Liver (tissue), 3 donors: ENCODE measurements at regions not wholly inside any gene's neighbourhood (a gene's known extent, or its start where the extent isn't known, plus 50 kb on each side); places are given as distances from the start of the nearest gene placed in this dataset.

Source experiments
- EGR1 ChIP-seq, 2 donors: IDR thresholded peaks; 2 replicates each; pipeline ENCODE4 v1.6.1; 2016 to 2018; ENCODE audit warnings: antibody characterized with exemption in 2 of 2, low read depth in 2 of 2
- GABPA ChIP-seq, 2 donors: IDR thresholded peaks in 1 of 2; conservative IDR thresholded peaks in 1 of 2; 2 replicates each; pipeline ENCODE4 v1.6.1; 2016; ENCODE audit warnings: antibody characterized with exemption in 2 of 2, mild to moderate bottlenecking in 1 of 2, moderate library complexity in 1 of 2
- HNF4A ChIP-seq, 2 donors: conservative IDR thresholded peaks; 2 replicates each; pipeline ENCODE4 v1.6.1; 2016; ENCODE audit warnings: antibody characterized with exemption in 2 of 2, mild to moderate bottlenecking in 2 of 2
- JUND ChIP-seq, 2 donors: IDR thresholded peaks; 2 replicates each; pipeline ENCODE4 v1.6.1; 2016; ENCODE audit warnings: antibody characterized with exemption in 2 of 2
- RAD21 ChIP-seq, 2 donors: IDR thresholded peaks; 2 replicates each; pipeline ENCODE4 v1.6.1; 2016; ENCODE audit warnings: antibody characterized with exemption in 2 of 2, mild to moderate bottlenecking in 2 of 2
- RXRA ChIP-seq, 2 donors: IDR thresholded peaks; 2 replicates each; pipeline ENCODE4 v1.6.1; 2017 to 2018; ENCODE audit warnings: antibody characterized with exemption in 2 of 2, mild to moderate bottlenecking in 1 of 2
- SP1 ChIP-seq: IDR thresholded peaks from 2 replicates; pipeline ENCODE4 v1.6.1; 2018; ENCODE audit warnings: antibody characterized with exemption, mild to moderate bottlenecking
- TAF1 ChIP-seq: conservative IDR thresholded peaks from 2 replicates; pipeline ENCODE4 v1.6.1; 2016; ENCODE audit warnings: antibody characterized with exemption, mild to moderate bottlenecking
- YY1 ChIP-seq: IDR thresholded peaks from 2 replicates; pipeline ENCODE4 v1.6.1; 2016; ENCODE audit warnings: antibody characterized with exemption, mild to moderate bottlenecking
- TF ChIP-seq, protein P1 (sequence below): IDR thresholded peaks from 2 replicates; pipeline ENCODE4 v1.6.1; 2016; ENCODE audit warnings: antibody characterized with exemption, mild to moderate bottlenecking
- TF ChIP-seq, protein P2 (sequence below): fragments of 150-350 bp; IDR thresholded peaks from 2 replicates; pipeline ENCODE4 v1.5.1; 2017; ENCODE audit warnings: improper control_type of control experiment, low read depth, low read length; ENCODE audit not compliant: missing input control
- TF ChIP-seq, protein P3 (sequence below): IDR thresholded peaks from 2 replicates; pipeline ENCODE4 v1.6.1; 2016; ENCODE audit warnings: antibody characterized with exemption
- TF ChIP-seq, protein P4 (sequence below): IDR thresholded peaks from 2 replicates; pipeline ENCODE4 v1.6.1; 2016; ENCODE audit warnings: antibody characterized with exemption
- donor health status: healthy.
- donor health status: healthy.

DNA sequence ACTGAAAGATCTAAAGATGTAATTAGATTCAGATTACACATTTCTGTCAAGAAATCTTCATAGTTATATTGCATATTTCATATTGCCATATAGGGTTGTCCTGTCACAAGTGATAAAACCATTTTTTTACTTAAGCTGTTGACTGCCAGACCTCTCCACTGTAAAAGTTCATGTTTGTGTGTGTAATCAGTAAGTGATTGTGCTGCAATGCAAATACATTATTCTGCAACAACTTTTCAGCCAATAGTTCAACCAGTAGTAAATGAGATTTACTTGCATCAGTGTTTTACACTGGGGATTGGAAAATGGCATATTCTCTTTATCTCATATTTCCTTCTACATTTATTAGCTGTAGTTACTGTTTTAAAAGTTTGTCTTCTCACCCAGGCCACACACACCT is 603.9 kb upstream of the RORB start:
- TF ChIP-seq, protein P1, sequence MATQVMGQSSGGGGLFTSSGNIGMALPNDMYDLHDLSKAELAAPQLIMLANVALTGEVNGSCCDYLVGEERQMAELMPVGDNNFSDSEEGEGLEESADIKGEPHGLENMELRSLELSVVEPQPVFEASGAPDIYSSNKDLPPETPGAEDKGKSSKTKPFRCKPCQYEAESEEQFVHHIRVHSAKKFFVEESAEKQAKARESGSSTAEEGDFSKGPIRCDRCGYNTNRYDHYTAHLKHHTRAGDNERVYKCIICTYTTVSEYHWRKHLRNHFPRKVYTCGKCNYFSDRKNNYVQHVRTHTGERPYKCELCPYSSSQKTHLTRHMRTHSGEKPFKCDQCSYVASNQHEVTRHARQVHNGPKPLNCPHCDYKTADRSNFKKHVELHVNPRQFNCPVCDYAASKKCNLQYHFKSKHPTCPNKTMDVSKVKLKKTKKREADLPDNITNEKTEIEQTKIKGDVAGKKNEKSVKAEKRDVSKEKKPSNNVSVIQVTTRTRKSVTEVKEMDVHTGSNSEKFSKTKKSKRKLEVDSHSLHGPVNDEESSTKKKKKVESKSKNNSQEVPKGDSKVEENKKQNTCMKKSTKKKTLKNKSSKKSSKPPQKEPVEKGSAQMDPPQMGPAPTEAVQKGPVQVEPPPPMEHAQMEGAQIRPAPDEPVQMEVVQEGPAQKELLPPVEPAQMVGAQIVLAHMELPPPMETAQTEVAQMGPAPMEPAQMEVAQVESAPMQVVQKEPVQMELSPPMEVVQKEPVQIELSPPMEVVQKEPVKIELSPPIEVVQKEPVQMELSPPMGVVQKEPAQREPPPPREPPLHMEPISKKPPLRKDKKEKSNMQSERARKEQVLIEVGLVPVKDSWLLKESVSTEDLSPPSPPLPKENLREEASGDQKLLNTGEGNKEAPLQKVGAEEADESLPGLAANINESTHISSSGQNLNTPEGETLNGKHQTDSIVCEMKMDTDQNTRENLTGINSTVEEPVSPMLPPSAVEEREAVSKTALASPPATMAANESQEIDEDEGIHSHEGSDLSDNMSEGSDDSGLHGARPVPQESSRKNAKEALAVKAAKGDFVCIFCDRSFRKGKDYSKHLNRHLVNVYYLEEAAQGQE: no peak
- TF ChIP-seq, protein P2, sequence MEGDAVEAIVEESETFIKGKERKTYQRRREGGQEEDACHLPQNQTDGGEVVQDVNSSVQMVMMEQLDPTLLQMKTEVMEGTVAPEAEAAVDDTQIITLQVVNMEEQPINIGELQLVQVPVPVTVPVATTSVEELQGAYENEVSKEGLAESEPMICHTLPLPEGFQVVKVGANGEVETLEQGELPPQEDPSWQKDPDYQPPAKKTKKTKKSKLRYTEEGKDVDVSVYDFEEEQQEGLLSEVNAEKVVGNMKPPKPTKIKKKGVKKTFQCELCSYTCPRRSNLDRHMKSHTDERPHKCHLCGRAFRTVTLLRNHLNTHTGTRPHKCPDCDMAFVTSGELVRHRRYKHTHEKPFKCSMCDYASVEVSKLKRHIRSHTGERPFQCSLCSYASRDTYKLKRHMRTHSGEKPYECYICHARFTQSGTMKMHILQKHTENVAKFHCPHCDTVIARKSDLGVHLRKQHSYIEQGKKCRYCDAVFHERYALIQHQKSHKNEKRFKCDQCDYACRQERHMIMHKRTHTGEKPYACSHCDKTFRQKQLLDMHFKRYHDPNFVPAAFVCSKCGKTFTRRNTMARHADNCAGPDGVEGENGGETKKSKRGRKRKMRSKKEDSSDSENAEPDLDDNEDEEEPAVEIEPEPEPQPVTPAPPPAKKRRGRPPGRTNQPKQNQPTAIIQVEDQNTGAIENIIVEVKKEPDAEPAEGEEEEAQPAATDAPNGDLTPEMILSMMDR: no peak
- TF ChIP-seq TAF1: no peak
- no peak for TF ChIP-seq YY1
- peak; percentile 18 for TF ChIP-seq SP1
- TF ChIP-seq JUND (IDR thresholded peaks at IDR 0.05): no peak
- TF ChIP-seq RXRA (IDR thresholded peaks at IDR 0.05): peak; percentile 37
- TF ChIP-seq EGR1 (IDR thresholded peaks at IDR 0.05; ENCODE audit: low read depth in 2 of 2): no peak
- TF ChIP-seq GABPA (IDR thresholded peaks at IDR 0.05 in 1 of 2, conservative IDR thresholded peaks at IDR 0.05 in 1 of 2): no peak
- peak in 1 of 2 donors; percentile 14 for TF ChIP-seq RAD21 (IDR thresholded peaks at IDR 0.05)
- TF ChIP-seq, protein P3, sequence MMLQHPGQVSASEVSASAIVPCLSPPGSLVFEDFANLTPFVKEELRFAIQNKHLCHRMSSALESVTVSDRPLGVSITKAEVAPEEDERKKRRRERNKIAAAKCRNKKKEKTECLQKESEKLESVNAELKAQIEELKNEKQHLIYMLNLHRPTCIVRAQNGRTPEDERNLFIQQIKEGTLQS: peak; percentile 47
- TF ChIP-seq, protein P4, sequence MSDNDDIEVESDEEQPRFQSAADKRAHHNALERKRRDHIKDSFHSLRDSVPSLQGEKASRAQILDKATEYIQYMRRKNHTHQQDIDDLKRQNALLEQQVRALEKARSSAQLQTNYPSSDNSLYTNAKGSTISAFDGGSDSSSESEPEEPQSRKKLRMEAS: no peak
- peak; percentile 44 to 45 for TF ChIP-seq HNF4A (conservative IDR thresholded peaks at IDR 0.05)
